GM13976 (cell line): ENCODE measurements at regions not wholly inside any gene's neighbourhood (a gene's known extent, or its start where the extent isn't known, plus 50 kb on each side); places are given as distances from the start of the nearest gene placed in this dataset.

Experiments used
- DNase-seq: peaks from one replicate; pipeline ENCODE4 v3.0.0; 2012; ENCODE audit warnings: low spot score
- CTCF ChIP-seq: IDR thresholded peaks from 2 replicates; pipeline ENCODE4 v1.5.1; 2012; ENCODE audit warnings: borderline replicate concordance, mild to moderate bottlenecking; ENCODE audit not compliant: insufficient read depth; ENCODE audit errors: extremely low read depth, missing control alignments, control extremely low read depth
- in situ Hi-C: fragments of 300-500 bp; cut with MboI; formaldehyde crosslinking; loops from one replicate; pipeline ENCODE4 v1.12.0; 2022; ENCODE audit warnings: low sequenced_read_pairs, mixed read lengths, inconsistent platforms; ENCODE audit not compliant: unreplicated experiment

DNA sequence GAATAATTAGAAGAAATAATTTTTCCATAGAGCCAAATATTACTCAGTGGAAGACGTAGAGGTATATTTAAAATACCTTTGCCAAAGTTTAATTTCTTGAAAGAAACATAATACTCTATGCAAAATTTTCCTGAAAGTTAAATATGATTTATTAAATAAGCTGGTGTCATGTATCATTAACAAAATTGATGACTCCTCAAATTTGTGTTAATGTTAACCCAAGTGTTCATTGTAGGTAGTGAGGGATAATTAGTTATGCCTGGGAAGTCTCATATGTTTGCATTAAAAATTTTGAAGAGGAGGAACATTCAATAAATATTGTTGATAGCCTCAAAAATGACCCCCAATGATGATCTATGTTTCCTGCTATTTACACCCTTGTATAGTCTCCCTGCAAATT lies 292.7 kb upstream of the AMOT start:
- no peak for DNase-seq
- in situ Hi-C loops = no loop called here
- no peak for TF ChIP-seq CTCF

- in situ Hi-C loops = no loop called here
These were observed 284.1 kb upstream of the AMOT start for GRCh38 chrX:113124693-113125092.

GRCh38 chrX:113075521-113075920 lies 234.9 kb upstream of the AMOT start:
- in situ Hi-C loops = no loop called here
- DNase-seq = no peak
- TF ChIP-seq CTCF = no peak

More at GRCh38 chrX:113124693-113125092, 284.1 kb upstream of the AMOT start:
- TF ChIP-seq CTCF = no peak
- no peak for DNase-seq

- TF ChIP-seq CTCF = no peak
- no peak for DNase-seq
- in situ Hi-C loops = no loop called here
These were observed 219.1 kb upstream of the AMOT start for GRCh38 chrX:113059714-113060113.

- in situ Hi-C loops = no loop called here
- no peak for TF ChIP-seq CTCF
- no peak for DNase-seq
These were observed 218.0 kb upstream of the AMOT start for GRCh38 chrX:113058634-113059033.

DNA sequence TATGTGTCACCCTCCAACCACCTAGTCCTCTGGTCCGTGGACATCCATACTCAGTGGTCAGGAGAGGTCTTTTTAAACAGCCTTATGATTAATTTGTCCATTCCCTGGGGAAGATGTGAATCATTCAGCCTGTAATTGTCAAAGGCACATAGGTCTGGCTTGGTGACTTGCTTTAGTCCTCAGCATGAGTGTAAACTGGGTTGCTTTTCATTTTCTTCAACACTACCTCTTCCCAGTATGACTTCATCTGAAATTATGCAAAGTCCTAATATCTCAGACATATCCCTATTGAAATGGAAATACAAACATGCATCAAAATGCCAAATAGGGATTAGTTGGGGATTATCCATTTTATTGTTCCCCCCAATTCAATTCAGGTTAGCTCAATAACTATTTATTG lies 208.3 kb upstream of the AMOT start:
- no peak for TF ChIP-seq CTCF
- in situ Hi-C loops = no loop called here
- DNase-seq = no peak

- TF ChIP-seq CTCF = no peak
- in situ Hi-C loops = no loop called here
- DNase-seq = no peak
These were observed 207.8 kb upstream of the AMOT start for GRCh38 chrX:113048480-113048879.
